PFSK-1 (cell line): ENCODE measurements at regions not wholly inside any gene's neighbourhood (a gene's known extent, or its start where the extent isn't known, plus 50 kb on each side); places are given as distances from the start of the nearest gene placed in this dataset.

Source experiments
- FOXP2 ChIP-seq: optimal IDR thresholded peaks from 2 replicates; pipeline ENCODE3; 2011; ENCODE audit warnings: borderline replicate concordance, control low read depth, inconsistent platforms; ENCODE audit not compliant: insufficient read depth; ENCODE audit errors: extremely low read length, extremely low read depth
- POLR2AphosphoS5 ChIP-seq: IDR thresholded peaks from 2 replicates; pipeline ENCODE4 v1.6.1; 2012; ENCODE audit warnings: low read depth, mild to moderate bottlenecking, control low read depth, low read length, moderate library complexity
- REST ChIP-seq, 2 experiments: IDR thresholded peaks; 2 replicates each; pipeline versions ENCODE4 v1.6.1 to v1.8.0; 2011 to 2012; ENCODE audit warnings: low read depth in 2 of 2, low read length in 2 of 2, control low read depth in 1 of 2, inconsistent platforms in 1 of 2, mild to moderate bottlenecking in 1 of 2, moderate library complexity in 1 of 2; ENCODE audit not compliant: insufficient read depth in 1 of 2
- SIN3A ChIP-seq: IDR thresholded peaks from 2 replicates; pipeline ENCODE4 v1.6.1; 2012; ENCODE audit warnings: mild to moderate bottlenecking, low read length, moderate library complexity, borderline replicate concordance; ENCODE audit not compliant: insufficient read depth

GRCh38 chr19:30691819-30692166 lies 319.6 kb downstream of the ZNF536 start:
- TF ChIP-seq REST (IDR thresholded peaks at IDR 0.05; ENCODE audit: insufficient read depth in 1 of 2, low read depth in 2 of 2, low read length in 2 of 2) (no peak), POLR2AphosphoS5 (no peak), SIN3A (no peak), FOXP2 (no peak)
